Trophoblast cell (in vitro differentiated cells and primary cell): ENCODE measurements at regions not wholly inside any gene's neighbourhood (a gene's known extent, or its start where the extent isn't known, plus 50 kb on each side); places are given as distances from the start of the nearest gene placed in this dataset.

Experiments
- DNase-seq, 2 donors: peaks; one replicate each; pipeline ENCODE4 v3.0.0-alpha.2; 2016
- H2AFZ ChIP-seq: 2 replicates; pipeline ENCODE4 v1.6.1; 2013; ENCODE audit warnings: low read length, moderate library complexity, mild to moderate bottlenecking; ENCODE audit not compliant: insufficient read depth, poor library complexity
- H2AK5ac ChIP-seq: 2 replicates; pipeline ENCODE4 v1.6.1; 2013; ENCODE audit warnings: mild to moderate bottlenecking, low read length
- H2BK120ac ChIP-seq: 2 replicates; pipeline ENCODE4 v1.6.1; 2013; ENCODE audit warnings: low read length, mild to moderate bottlenecking, moderate library complexity; ENCODE audit not compliant: insufficient read depth, poor library complexity
- H2BK12ac ChIP-seq: 2 replicates; pipeline ENCODE4 v1.6.1; 2013; ENCODE audit warnings: mild to moderate bottlenecking, low read length, moderate library complexity
- H2BK5ac ChIP-seq: 2 replicates; pipeline ENCODE4 v1.6.1; 2013; ENCODE audit warnings: low read length, low read depth, moderate library complexity, mild to moderate bottlenecking; ENCODE audit not compliant: poor library complexity
- H3K14ac ChIP-seq: 2 replicates; pipeline ENCODE4 v1.6.1; 2013; ENCODE audit warnings: mild to moderate bottlenecking, low read length
- H3K18ac ChIP-seq: 2 replicates; pipeline ENCODE4 v1.6.1; 2013; ENCODE audit warnings: mild to moderate bottlenecking, low read length
- H3K23ac ChIP-seq: 2 replicates; pipeline ENCODE4 v1.6.1; 2013; ENCODE audit warnings: low read length
- H3K27ac ChIP-seq: 2 replicates; pipeline ENCODE4 v1.5.1; 2013; ENCODE audit warnings: low read depth, mild to moderate bottlenecking, inconsistent platforms, low read length, moderate library complexity
- H3K27me3 ChIP-seq: 2 replicates; pipeline ENCODE4 v1.6.1; 2013; ENCODE audit warnings: inconsistent platforms, mild to moderate bottlenecking, low read length, moderate library complexity; ENCODE audit not compliant: insufficient read depth
- H3K36me3 ChIP-seq, 2 experiments: 1 replicate in 1 of 2; 2 replicates in 1 of 2; pipeline ENCODE4 v1.6.1; 2013; ENCODE audit warnings: low read length in 2 of 2, mild to moderate bottlenecking in 2 of 2, moderate library complexity in 1 of 2; ENCODE audit not compliant: insufficient read depth in 2 of 2, control insufficient read depth in 1 of 2
- H3K4ac ChIP-seq: 2 replicates; pipeline ENCODE4 v1.6.1; 2013; ENCODE audit warnings: low read depth, mild to moderate bottlenecking, low read length, moderate library complexity
- H3K4me1 ChIP-seq, 2 experiments: 1 replicate in 1 of 2; 2 replicates in 1 of 2; pipeline ENCODE4 v1.6.1; 2013; ENCODE audit warnings: low read length in 2 of 2, mild to moderate bottlenecking in 2 of 2, moderate library complexity in 1 of 2; ENCODE audit not compliant: insufficient read depth in 2 of 2, control insufficient read depth in 1 of 2
- H3K4me2 ChIP-seq: 2 replicates; pipeline ENCODE4 v1.6.1; 2013; ENCODE audit warnings: inconsistent platforms, mild to moderate bottlenecking, low read length, moderate library complexity
- H3K4me3 ChIP-seq: 2 replicates; pipeline ENCODE4 v1.5.1; 2013; ENCODE audit warnings: mild to moderate bottlenecking, low read depth, low read length, inconsistent platforms
- H3K79me1 ChIP-seq: one replicate; pipeline ENCODE4 v1.6.1; 2013; ENCODE audit warnings: low read length
- H3K79me2 ChIP-seq: 2 replicates; pipeline ENCODE4 v1.6.1; 2013; ENCODE audit warnings: low read length, mild to moderate bottlenecking; ENCODE audit not compliant: control insufficient read depth, insufficient read depth, poor library complexity
- H3K9ac ChIP-seq: 2 replicates; pipeline ENCODE4 v1.6.1; 2013; ENCODE audit warnings: mild to moderate bottlenecking, low read length
- H3K9me3 ChIP-seq: 2 replicates; pipeline ENCODE4 v1.6.1; 2013; ENCODE audit warnings: low read depth, mild to moderate bottlenecking, control low read depth, inconsistent platforms, low read length; ENCODE audit not compliant: insufficient read depth
- H4K12ac ChIP-seq: 2 replicates; pipeline ENCODE4 v1.6.1; 2013; ENCODE audit warnings: low read depth, mild to moderate bottlenecking, low read length, moderate library complexity
- H4K8ac ChIP-seq: 2 replicates; pipeline ENCODE4 v1.6.1; 2013; ENCODE audit warnings: low read depth, mild to moderate bottlenecking, low read length, moderate library complexity
- H4K91ac ChIP-seq: one replicate; pipeline ENCODE4 v1.6.1; 2013; ENCODE audit warnings: low read depth, mild to moderate bottlenecking, low read length, moderate library complexity
- WGBS: extraction: QIAGEN DNeasy Blood & Tissue Kit; methylation state at CpG from one replicate; pipeline ENCODE4 v1.1.7; 2013; ENCODE audit warnings: missing lambda C conversion rate; ENCODE audit not compliant: insufficient read length, insufficient coverage; ENCODE audit errors: extremely low coverage; 5-methylcytosine and 5-hydroxymethylcytosine counted together

DNA sequence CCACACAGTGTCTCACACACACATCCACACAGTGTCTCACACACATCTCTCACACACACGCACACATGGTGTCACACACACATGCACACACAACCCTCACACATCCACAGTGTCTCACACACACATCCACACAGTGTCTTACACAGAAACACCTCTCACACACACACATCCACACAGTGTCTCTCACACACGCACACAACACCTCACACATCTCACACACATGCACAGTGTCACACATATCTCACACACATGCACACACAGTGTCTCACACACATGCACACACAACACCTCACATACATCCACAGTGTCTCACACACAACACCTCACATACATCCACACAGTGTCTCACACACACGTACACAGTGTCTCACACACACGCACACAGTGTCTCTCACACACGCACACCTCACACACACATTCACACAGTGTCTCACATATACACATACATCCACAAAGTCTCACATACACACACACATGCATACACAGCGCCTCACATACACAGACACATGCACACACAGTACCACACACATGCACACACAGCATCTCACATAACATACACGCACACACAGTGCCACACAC is 473.9 kb upstream of the HS6ST1 start:
- Histone ChIP-seq H3K4me3 (no peak overlapping the region), H3K79me1 (no peaks in the 10 kb centered on the region), H4K12ac (no peak overlapping the region), H3K27me3 (no peaks in the 10 kb centered on the region), H4K8ac (no peak overlapping the region), H3K9me3 (peaks cover 11% of the 10 kb centered on the region), H3K4ac (no peak overlapping the region), H3K4me1 (no peaks in the 10 kb centered on the region), H2BK120ac (no peak overlapping the region), H3K23ac (peak overlapping the region; percentile 70), H3K27ac (no peak overlapping the region), H2AFZ (no peak overlapping the region), H2AK5ac (no peak overlapping the region), H3K36me3 (no peaks in the 10 kb centered on the region), H2BK5ac (no peak overlapping the region), H3K79me2 (no peaks in the 10 kb centered on the region), H3K14ac (no peak overlapping the region), H3K18ac (no peak overlapping the region), H4K91ac (no peak overlapping the region), H3K9ac (no peak overlapping the region), H2BK12ac (no peak overlapping the region), H3K4me2 (no peak overlapping the region)
- no peak for DNase-seq
- WGBS, result no CpG with 5 or more reads among the region's 7 CpGs

DNA sequence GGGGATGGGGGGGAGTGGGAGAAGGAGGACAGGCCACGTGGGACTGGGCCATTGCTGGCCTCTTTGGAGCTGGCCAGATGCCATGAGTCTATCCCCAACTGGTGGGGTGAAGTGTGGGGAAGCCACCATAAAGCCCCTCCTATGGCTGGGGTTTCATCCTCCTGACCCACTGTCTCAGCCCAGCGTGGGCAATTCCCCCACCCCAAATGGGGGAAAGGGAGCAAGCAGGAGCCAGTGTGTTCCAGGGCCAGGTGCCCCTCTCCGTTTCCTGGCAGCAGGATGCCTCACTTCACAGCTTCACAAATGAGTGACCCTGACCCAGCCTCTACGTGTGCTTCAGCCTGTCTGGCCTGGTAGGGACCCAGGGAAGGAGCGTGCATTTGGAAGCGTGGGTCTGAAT is 474.7 kb upstream of the HS6ST1 start:
- DNase-seq, result no peak
- H4K91ac ChIP-seq, result no peak overlapping the region
- H3K9me3 ChIP-seq, result peaks cover 9% of the 10 kb centered on the region
- no peaks in the 10 kb centered on the region for H3K4me1 ChIP-seq
- H2BK12ac ChIP-seq, result no peak overlapping the region
- no peak overlapping the region for H3K14ac ChIP-seq
- H3K18ac ChIP-seq, result no peak overlapping the region
- no peak overlapping the region for H2BK120ac ChIP-seq
- no peak overlapping the region for H2AFZ ChIP-seq
- H3K27ac ChIP-seq, result no peak overlapping the region
- no peak overlapping the region for H4K12ac ChIP-seq
- H3K36me3 ChIP-seq, result no peaks in the 10 kb centered on the region
- no peaks in the 10 kb centered on the region for H3K79me2 ChIP-seq
- no peak overlapping the region for H2BK5ac ChIP-seq
- H2AK5ac ChIP-seq, result no peak overlapping the region
- no peaks in the 10 kb centered on the region for H3K79me1 ChIP-seq
- no peak overlapping the region for H3K4me3 ChIP-seq
- no peak overlapping the region for H3K9ac ChIP-seq
- H4K8ac ChIP-seq, result no peak overlapping the region
- no peak overlapping the region for H3K23ac ChIP-seq
- WGBS, result no CpG with 5 or more reads among the region's 6 CpGs
- H3K27me3 ChIP-seq, result no peaks in the 10 kb centered on the region
- H3K4ac ChIP-seq, result no peak overlapping the region
- H3K4me2 ChIP-seq, result no peak overlapping the region

GRCh38 chr2:128794285-128794684 is 475.6 kb upstream of the HS6ST1 start:
- Histone ChIP-seq H3K4me2 (no peak overlapping the region), H3K79me2 (no peaks in the 10 kb centered on the region), H2BK5ac (no peak overlapping the region)

DNA sequence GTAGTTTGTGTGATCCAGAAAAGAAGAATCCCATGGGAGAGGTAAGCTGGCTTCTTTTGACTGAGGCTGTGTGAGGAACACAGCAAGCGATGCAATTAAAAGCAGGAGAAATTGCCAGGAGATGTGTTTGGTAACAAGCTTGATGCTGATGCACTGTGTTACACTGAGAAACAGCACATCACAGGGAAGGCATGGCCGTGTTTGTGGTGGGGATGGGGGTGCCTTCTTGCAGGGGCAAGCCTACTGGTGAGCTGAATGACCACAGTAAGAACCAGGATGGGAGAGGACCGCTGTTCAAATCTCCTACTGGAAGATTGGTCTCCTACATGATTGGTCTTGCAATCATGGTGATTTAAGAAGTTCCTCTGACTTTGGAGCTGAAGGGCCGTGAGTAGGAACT is 477.7 kb upstream of the HS6ST1 start:
- H3K9me3 ChIP-seq, result peaks cover 4% of the 10 kb centered on the region
- H2BK12ac ChIP-seq, result no peak overlapping the region
- H3K23ac ChIP-seq, result no peak overlapping the region
- no peak overlapping the region for H3K18ac ChIP-seq
- no peak overlapping the region for H3K4me3 ChIP-seq
- H3K9ac ChIP-seq, result no peak overlapping the region
- H4K8ac ChIP-seq, result no peak overlapping the region
- no peaks in the 10 kb centered on the region for H3K79me2 ChIP-seq
- H3K27ac ChIP-seq, result no peak overlapping the region
- H2BK5ac ChIP-seq, result no peak overlapping the region
- no peak overlapping the region for H4K12ac ChIP-seq
- no CpG with 5 or more reads among the region's 4 CpGs for WGBS
- no peak overlapping the region for H3K4ac ChIP-seq
- no peaks in the 10 kb centered on the region for H3K27me3 ChIP-seq
- no peak overlapping the region for H2AK5ac ChIP-seq
- no peak overlapping the region for H3K14ac ChIP-seq
- no peak for DNase-seq
- no peak overlapping the region for H3K4me2 ChIP-seq
- H2BK120ac ChIP-seq, result no peak overlapping the region
- H4K91ac ChIP-seq, result no peak overlapping the region
- H3K36me3 ChIP-seq, result no peaks in the 10 kb centered on the region
- H3K4me1 ChIP-seq, result no peaks in the 10 kb centered on the region
- no peak overlapping the region for H2AFZ ChIP-seq
- no peaks in the 10 kb centered on the region for H3K79me1 ChIP-seq

More at GRCh38 chr2:128794285-128794684, 475.6 kb upstream of the HS6ST1 start:
- Histone ChIP-seq H2BK12ac (no peak overlapping the region), H3K27me3 (no peaks in the 10 kb centered on the region), H3K23ac (no peak overlapping the region), H3K14ac (no peak overlapping the region), H3K18ac (no peak overlapping the region), H3K4me3 (no peak overlapping the region), H3K4ac (no peak overlapping the region), H3K79me1 (no peaks in the 10 kb centered on the region), H4K8ac (no peak overlapping the region), H2BK120ac (no peak overlapping the region), H2AK5ac (no peak overlapping the region), H4K12ac (no peak overlapping the region), H3K36me3 (no peaks in the 10 kb centered on the region), H2AFZ (no peak overlapping the region), H3K4me1 (no peaks in the 10 kb centered on the region), H4K91ac (no peak overlapping the region), H3K9ac (no peak overlapping the region), H3K27ac (no peak overlapping the region), H3K9me3 (peaks cover 4% of the 10 kb centered on the region)
- no peak for DNase-seq
- WGBS, result no CpG with 5 or more reads among the region's 6 CpGs
